Subcutaneous abdominal adipose tissue (tissue), 5 donors: ENCODE measurements at regions not wholly inside any gene's neighbourhood (a gene's known extent, or its start where the extent isn't known, plus 50 kb on each side); places are given as distances from the start of the nearest gene placed in this dataset.
"Not testable (repeated sequence)": the region's sequence is repeated elsewhere in the genome, so short reads cannot be mapped to it uniquely, and the experiment has no call there.

Experiments used
- H3K27ac ChIP-seq: one replicate; pipeline ENCODE4 v1.7.0; 2013; ENCODE audit warnings: low read depth, mild to moderate bottlenecking, inconsistent platforms, low read length, moderate library complexity
- H3K27me3 ChIP-seq, 5 donors: one replicate each; pipeline ENCODE4 v1.7.0; 2013; ENCODE audit warnings: low read length in 5 of 5, inconsistent platforms in 1 of 5; ENCODE audit not compliant: control insufficient read depth in 5 of 5, insufficient read depth in 4 of 5
- H3K36me3 ChIP-seq, 5 donors: one replicate each; pipeline ENCODE4 v1.7.0; 2013; ENCODE audit warnings: low read length in 5 of 5; ENCODE audit not compliant: control insufficient read depth in 5 of 5, insufficient read depth in 5 of 5
- H3K4me1 ChIP-seq, 5 donors: one replicate each; pipeline ENCODE4 v1.7.0; 2013; ENCODE audit warnings: low read length in 5 of 5, mild to moderate bottlenecking in 3 of 5, moderate library complexity in 1 of 5; ENCODE audit not compliant: control insufficient read depth in 5 of 5, insufficient read depth in 5 of 5
- H3K4me3 ChIP-seq, 5 donors: one replicate each; pipeline ENCODE4 v1.7.0; 2013; ENCODE audit warnings: low read length in 5 of 5, low read depth in 1 of 5
- H3K9ac ChIP-seq, 5 donors: one replicate each; pipeline ENCODE4 v1.7.0; 2013; ENCODE audit warnings: low read length in 5 of 5, mild to moderate bottlenecking in 4 of 5, moderate library complexity in 3 of 5
- H3K9me3 ChIP-seq, 5 donors: one replicate each; pipeline ENCODE4 v1.7.0; 2013; ENCODE audit warnings: low read length in 5 of 5; ENCODE audit not compliant: control insufficient read depth in 5 of 5
- donor health status: healthy.
- donor health status: healthy.
- donor health status: healthy.
- donor health status: healthy.
- donor health status: healthy.

GRCh38 chr7:65259864-65260525, 113.7 kb upstream of the ZNF92 start:
- not testable (repeated sequence) for H3K4me3 ChIP-seq, H3K27me3 ChIP-seq, H3K4me1 ChIP-seq, H3K9me3 ChIP-seq, H3K36me3 ChIP-seq, H3K9ac ChIP-seq, H3K27ac ChIP-seq

GRCh38 chr7:65254061-65254460, 119.6 kb upstream of the ZNF92 start:
- Histone ChIP-seq H3K9me3 (no peaks in the 10 kb centered on the region), H3K27ac (no peak overlapping the region), H3K9ac (no peak overlapping the region), H3K4me3 (no peak overlapping the region), H3K36me3 (no peaks in the 10 kb centered on the region), H3K4me1 (peaks cover 0 to 12% (median 11%) of the 10 kb centered on the region in 5 donors), H3K27me3 (peaks cover 0 to 3% (median 0%) of the 10 kb centered on the region in 5 donors)

DNA sequence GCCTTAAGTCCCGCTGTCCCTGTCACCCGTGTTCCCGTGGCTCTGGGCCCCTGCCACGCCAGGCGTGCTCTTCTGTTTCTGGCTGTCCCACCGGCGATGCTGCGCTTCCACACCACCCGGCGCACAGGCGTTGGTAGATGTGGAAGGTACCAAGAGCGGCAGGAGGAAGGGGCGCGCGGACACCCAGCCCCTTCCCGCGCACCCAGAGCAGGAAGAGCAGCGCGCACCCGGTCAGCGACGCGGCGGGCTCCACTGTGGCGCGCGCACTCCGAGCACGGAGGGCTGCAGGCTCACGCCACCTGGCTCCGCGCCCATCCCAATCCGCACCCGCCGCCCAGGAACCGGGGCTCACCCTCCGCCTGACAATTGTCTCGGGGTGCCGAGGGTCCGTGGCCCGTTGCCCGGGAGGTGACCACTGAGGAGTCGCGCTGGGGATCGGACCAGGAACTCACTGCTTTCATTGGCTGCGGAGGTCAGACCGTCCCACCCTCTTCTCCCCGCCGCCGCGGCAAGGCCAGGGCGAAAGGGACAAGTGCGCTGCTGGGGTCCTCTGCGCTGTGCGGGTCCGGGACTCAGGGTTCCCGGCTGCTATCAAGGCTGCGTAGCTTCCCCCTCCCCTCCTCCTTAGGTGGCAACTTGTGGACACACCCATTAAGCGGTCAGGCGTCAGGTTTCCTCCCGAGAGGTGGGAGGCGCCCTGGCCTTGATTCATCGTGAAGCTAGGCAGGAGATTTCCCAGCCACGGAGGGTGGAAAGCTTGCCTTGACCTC, 121.6 kb upstream of the ZNF92 start:
- Histone ChIP-seq H3K4me1 (peaks cover 0 to 12% (median 11%) of the 10 kb centered on the region in 5 donors), H3K9me3 (no peaks in the 10 kb centered on the region), H3K27me3 (peaks cover 0 to 3% (median 0%) of the 10 kb centered on the region in 5 donors), H3K36me3 (no peaks in the 10 kb centered on the region), H3K9ac (peak overlapping the region in 3 of 5 donors; percentile 62 to 68 (median 63)), H3K4me3 (peak overlapping the region; percentile 82 to 98 (median 91)), H3K27ac (no peak overlapping the region)

DNA sequence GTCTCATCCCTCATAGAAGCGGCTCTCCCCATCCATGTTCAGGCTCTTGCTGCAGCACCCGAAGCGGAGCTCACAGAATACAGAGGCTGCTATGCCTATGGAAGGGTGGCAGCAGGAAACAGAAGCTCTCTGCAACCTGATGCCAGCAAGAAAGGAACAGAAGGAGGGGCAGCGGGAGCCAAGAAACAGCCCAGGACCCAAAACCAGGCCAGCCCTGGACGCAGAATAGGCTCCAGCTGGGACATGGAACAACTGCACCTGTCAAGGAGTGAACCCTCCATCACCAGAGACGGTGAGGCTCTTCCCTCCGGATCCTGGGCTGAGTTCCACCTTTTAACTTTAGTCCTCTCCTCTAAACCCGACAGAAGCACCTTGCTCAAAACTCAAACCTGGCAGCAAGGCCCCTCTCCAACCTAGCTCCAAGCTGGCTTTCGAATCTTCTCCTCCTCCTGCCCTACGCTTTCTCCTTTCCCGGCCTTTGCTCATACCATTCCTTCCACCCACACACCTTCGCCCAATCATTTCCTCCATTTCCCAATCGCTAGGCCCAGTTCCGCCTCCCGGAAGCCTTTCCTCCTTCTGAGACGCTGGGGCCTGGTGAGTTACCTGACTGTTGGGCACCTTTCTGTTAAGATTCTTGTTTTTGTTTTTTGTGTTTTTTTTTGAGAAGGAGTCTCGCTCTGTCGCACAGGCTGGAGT, 122.8 kb upstream of the ZNF92 start:
- Histone ChIP-seq H3K4me1 (peaks cover 0 to 12% (median 11%) of the 10 kb centered on the region in 5 donors), H3K9ac (no peak overlapping the region), H3K9me3 (no peaks in the 10 kb centered on the region), H3K27ac (no peak overlapping the region), H3K36me3 (no peaks in the 10 kb centered on the region), H3K27me3 (peaks cover 0 to 3% (median 0%) of the 10 kb centered on the region in 5 donors), H3K4me3 (no peak overlapping the region)

- Histone ChIP-seq H3K4me1 (peaks cover 0 to 12% (median 11%) of the 10 kb centered on the region in 5 donors), H3K27ac (no peak overlapping the region), H3K9me3 (no peaks in the 10 kb centered on the region), H3K4me3 (no peak overlapping the region), H3K27me3 (peaks cover 0 to 3% (median 0%) of the 10 kb centered on the region in 5 donors), H3K9ac (no peak overlapping the region), H3K36me3 (no peaks in the 10 kb centered on the region)
Observed at GRCh38 chr7:65250216-65250615, 123.4 kb upstream of the ZNF92 start.

GRCh38 chr7:65247491-65247890, 126.2 kb upstream of the ZNF92 start:
- no peak overlapping the region for H3K4me3 ChIP-seq
- H3K9ac ChIP-seq, result no peak overlapping the region
- no peak overlapping the region for H3K27ac ChIP-seq
- H3K9me3 ChIP-seq, result no peaks in the 10 kb centered on the region
- no peaks in the 10 kb centered on the region for H3K36me3 ChIP-seq
- peaks cover 0 to 11% (median 9%) of the 10 kb centered on the region in 5 donors for H3K4me1 ChIP-seq
- H3K27me3 ChIP-seq, result peaks cover 0 to 3% (median 0%) of the 10 kb centered on the region in 5 donors

DNA sequence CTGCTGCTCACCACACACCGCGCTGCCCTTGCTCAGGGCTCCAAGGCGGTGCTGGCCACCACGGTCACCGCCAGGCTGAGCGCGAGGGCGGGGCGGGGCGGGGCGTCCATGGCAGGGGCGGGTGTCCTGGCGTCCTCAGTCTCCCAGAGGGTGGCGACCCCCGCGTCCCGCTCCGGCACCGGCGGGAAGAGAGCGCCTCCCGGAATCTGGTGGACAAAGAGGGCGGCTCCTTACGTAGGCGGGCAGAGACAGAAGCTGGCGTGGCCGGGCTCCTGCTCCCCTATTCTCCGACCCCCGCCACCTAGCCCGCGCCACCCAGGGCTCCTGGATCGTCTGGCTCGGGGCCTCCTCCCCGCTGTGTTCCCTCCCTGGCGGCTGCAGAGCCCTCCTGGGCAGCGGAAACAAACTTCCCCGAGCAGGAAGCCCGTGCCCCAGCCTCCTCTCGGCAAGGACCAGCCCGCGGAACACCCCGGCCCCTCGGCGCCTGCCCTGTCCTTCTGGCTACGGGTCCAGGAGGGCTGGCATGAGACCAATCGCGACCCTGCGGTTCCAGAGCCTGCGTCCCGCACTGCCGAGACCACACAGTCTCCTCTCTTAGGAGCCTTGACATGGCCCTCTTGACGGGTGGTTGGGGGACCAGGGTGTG, 133.8 kb upstream of the ZNF92 start:
- no peaks in the 10 kb centered on the region for H3K36me3 ChIP-seq
- no peak overlapping the region for H3K27ac ChIP-seq
- H3K9me3 ChIP-seq, result no peaks in the 10 kb centered on the region
- H3K9ac ChIP-seq, result peak overlapping the region in 4 of 5 donors; percentile 55 to 66 (median 60)
- peaks cover 0 to 26% (median 4%) of the 10 kb centered on the region in 5 donors for H3K27me3 ChIP-seq
- peaks cover 0 to 12% (median 9%) of the 10 kb centered on the region in 5 donors for H3K4me1 ChIP-seq
- H3K4me3 ChIP-seq, result peak overlapping the region in 4 of 5 donors; percentile 56 to 75 (median 65)

GRCh38 chr7:65239324-65239706, 134.3 kb upstream of the ZNF92 start:
- peaks cover 0 to 12% (median 9%) of the 10 kb centered on the region in 5 donors for H3K4me1 ChIP-seq
- H3K27ac ChIP-seq, result no peak overlapping the region
- no peaks in the 10 kb centered on the region for H3K9me3 ChIP-seq
- H3K27me3 ChIP-seq, result peaks cover 0 to 26% (median 4%) of the 10 kb centered on the region in 5 donors
- H3K36me3 ChIP-seq, result no peaks in the 10 kb centered on the region
- peak overlapping the region in 4 of 5 donors; percentile 56 to 75 (median 65) for H3K4me3 ChIP-seq
- no peak overlapping the region for H3K9ac ChIP-seq

- H3K4me1 ChIP-seq, result peaks cover 0 to 12% (median 9%) of the 10 kb centered on the region in 5 donors
- peaks cover 0 to 26% (median 4%) of the 10 kb centered on the region in 5 donors for H3K27me3 ChIP-seq
- H3K9ac ChIP-seq, result no peak overlapping the region
Observed at GRCh38 chr7:65238785-65239184, 134.9 kb upstream of the ZNF92 start.

More at GRCh38 chr7:65238785-65239184, 134.9 kb upstream of the ZNF92 start:
- Histone ChIP-seq H3K36me3 (no peaks in the 10 kb centered on the region), H3K4me3 (no peak overlapping the region), H3K27ac (no peak overlapping the region), H3K9me3 (no peaks in the 10 kb centered on the region)
